ENCODE measurements at regions not wholly inside any gene's neighbourhood (a gene's known extent, or its start where the extent isn't known, plus 50 kb on each side); places are given as distances from the start of the nearest gene placed in this dataset.

DNA sequence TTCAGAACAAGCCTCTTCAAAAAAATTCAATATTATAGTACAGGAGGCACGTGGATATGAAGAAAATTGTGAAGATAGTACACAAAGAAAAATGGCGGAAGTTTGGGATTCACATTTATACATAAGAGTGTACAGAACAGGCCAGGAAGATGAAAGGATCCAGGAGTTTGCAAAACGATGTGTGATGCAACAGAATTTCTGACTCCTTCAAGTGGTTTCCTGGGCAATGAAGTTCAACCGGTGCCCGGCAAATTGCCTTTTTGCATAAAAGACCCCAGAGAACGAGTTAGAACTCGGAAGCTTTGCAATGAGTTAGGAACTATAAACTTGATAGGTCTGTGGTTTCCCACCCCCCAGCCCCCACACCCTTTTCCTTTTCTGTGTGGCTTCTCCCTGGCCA lies 189.1 kb downstream of the SALL1 start:
- TF ChIP-seq, protein P1, sequence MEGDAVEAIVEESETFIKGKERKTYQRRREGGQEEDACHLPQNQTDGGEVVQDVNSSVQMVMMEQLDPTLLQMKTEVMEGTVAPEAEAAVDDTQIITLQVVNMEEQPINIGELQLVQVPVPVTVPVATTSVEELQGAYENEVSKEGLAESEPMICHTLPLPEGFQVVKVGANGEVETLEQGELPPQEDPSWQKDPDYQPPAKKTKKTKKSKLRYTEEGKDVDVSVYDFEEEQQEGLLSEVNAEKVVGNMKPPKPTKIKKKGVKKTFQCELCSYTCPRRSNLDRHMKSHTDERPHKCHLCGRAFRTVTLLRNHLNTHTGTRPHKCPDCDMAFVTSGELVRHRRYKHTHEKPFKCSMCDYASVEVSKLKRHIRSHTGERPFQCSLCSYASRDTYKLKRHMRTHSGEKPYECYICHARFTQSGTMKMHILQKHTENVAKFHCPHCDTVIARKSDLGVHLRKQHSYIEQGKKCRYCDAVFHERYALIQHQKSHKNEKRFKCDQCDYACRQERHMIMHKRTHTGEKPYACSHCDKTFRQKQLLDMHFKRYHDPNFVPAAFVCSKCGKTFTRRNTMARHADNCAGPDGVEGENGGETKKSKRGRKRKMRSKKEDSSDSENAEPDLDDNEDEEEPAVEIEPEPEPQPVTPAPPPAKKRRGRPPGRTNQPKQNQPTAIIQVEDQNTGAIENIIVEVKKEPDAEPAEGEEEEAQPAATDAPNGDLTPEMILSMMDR (conservative IDR thresholded peaks at IDR 0.05; ENCODE audit: low read depth, low read length): no peak
- no peak for TF ChIP-seq SMC3 (IDR thresholded peaks at IDR 0.05; ENCODE audit: low read depth, low read length)
- no peak for TF ChIP-seq BHLHE40 (IDR thresholded peaks at IDR 0.05; ENCODE audit: low read depth, low read length)
- TF ChIP-seq NFE2L2 (IDR thresholded peaks at IDR 0.05; ENCODE audit: low read depth, low read length): no peak
- no peak for TF ChIP-seq CEBPB (IDR thresholded peaks at IDR 0.05; ENCODE audit: low read depth, low read length)
- no peak for TF ChIP-seq POLR2A (IDR thresholded peaks at IDR 0.05; ENCODE audit: low read depth, low read length)
- TF ChIP-seq, protein P2, sequence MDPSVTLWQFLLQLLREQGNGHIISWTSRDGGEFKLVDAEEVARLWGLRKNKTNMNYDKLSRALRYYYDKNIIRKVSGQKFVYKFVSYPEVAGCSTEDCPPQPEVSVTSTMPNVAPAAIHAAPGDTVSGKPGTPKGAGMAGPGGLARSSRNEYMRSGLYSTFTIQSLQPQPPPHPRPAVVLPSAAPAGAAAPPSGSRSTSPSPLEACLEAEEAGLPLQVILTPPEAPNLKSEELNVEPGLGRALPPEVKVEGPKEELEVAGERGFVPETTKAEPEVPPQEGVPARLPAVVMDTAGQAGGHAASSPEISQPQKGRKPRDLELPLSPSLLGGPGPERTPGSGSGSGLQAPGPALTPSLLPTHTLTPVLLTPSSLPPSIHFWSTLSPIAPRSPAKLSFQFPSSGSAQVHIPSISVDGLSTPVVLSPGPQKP (IDR thresholded peaks at IDR 0.05; ENCODE audit: borderline replicate concordance, low read depth, low read length): no peak
- TF ChIP-seq RAD21 (IDR thresholded peaks at IDR 0.05; ENCODE audit: low read length): no peak
- no peak for TF ChIP-seq RCOR1 (IDR thresholded peaks at IDR 0.05; ENCODE audit: insufficient replicate concordance, low read length)
- TF ChIP-seq MXI1 (IDR thresholded peaks at IDR 0.05; ENCODE audit: borderline replicate concordance, low read depth, low read length): no peak

Measured in IMR-90 (cell line).